Stimulated activated CD4-positive, alpha-beta T cell treated with anti-CD3 and anti-CD28 coated beads, Interleukin-2, amount 100 ng/mL, for 4 hours (primary cell): ENCODE measurements at regions not wholly inside any gene's neighbourhood (a gene's known extent, or its start where the extent isn't known, plus 50 kb on each side); places are given as distances from the start of the nearest gene placed in this dataset.
A peak's percentile ranks its signal among the peaks of the same experiment; 100 is the strongest.

ENCODE experiments used
- DNase-seq: peaks from one replicate; pipeline ENCODE4 v3.0.0-alpha.2; 2020; ENCODE audit warnings: low read depth

GRCh38 chr2:203789618-203790017, 78.0 kb upstream of the CTLA4 start:
- DNase-seq, result no peak

- DNase-seq, result no peak
Measured at GRCh38 chr2:203790134-203790852, 77.3 kb upstream of the CTLA4 start.

GRCh38 chr2:203796248-203797010, 71.1 kb upstream of the CTLA4 start:
- DNase-seq, result no peak

- DNase-seq, result no peak
Measured at GRCh38 chr2:203797276-203797675, 70.3 kb upstream of the CTLA4 start.

DNA sequence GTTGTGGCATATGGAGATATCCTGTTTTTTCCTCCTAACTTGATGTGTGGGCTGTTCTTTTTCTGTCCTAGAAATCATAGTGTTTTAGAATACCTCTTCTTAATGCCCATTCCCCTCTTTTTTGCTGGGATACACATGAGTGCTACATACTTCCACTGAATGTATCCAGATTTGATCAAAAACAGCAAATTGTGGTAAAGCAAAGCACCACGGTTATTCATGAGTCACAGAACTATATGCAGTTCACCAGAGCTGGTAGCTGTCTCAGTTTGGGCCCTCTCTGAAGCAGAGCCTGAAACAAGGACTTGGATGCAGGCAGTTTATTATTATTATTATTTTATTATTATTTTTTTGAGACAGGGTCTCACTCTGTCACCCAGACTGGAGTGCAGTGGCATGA, 69.9 kb upstream of the CTLA4 start:
- no peak for DNase-seq

- no peak for DNase-seq
Measured at GRCh38 chr2:203798296-203799087, 69.1 kb upstream of the CTLA4 start.

GRCh38 chr2:203799908-203800307, 67.7 kb upstream of the CTLA4 start:
- no peak for DNase-seq

GRCh38 chr2:203800783-203801182, 66.8 kb upstream of the CTLA4 start:
- DNase-seq, result no peak

DNA sequence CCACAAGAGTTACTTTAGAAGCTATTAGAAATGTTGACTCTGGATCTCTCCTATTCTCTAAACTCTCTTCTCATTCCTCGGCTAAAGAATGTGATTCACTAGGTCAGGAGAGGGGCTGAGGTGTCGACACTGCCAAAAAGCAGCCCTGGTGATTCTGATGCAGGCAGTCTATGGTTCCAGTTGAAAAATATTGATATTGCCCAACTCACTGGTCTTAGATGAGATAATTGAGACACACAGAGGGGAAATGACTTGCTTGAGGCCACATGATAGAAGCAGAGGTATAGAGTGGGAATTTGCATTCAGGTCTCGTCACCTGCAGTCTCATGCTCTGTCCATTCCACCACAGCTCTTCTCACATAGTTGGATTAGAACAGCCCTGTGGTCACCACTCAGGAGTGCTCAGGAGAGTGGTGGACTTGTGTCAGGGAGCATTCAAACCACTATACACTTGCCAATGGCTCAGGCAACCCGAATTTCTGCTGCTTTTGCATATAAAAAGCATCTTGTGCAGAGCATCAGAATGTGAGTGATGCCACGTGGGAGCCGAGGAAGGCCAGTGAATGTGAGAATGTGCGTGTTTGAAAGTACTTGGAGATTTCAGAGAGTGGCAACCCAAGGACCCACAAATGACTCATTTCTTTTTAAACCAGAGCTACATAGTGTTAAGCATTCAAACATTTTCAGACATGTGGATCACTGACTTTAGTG, 65.1 kb upstream of the CTLA4 start:
- DNase-seq, result peak; percentile 16

- no peak for DNase-seq
Measured at GRCh38 chr2:203803053-203803429, 64.5 kb upstream of the CTLA4 start.

GRCh38 chr2:203804070-203804469, 63.5 kb upstream of the CTLA4 start:
- DNase-seq, result peak; percentile 14

DNA sequence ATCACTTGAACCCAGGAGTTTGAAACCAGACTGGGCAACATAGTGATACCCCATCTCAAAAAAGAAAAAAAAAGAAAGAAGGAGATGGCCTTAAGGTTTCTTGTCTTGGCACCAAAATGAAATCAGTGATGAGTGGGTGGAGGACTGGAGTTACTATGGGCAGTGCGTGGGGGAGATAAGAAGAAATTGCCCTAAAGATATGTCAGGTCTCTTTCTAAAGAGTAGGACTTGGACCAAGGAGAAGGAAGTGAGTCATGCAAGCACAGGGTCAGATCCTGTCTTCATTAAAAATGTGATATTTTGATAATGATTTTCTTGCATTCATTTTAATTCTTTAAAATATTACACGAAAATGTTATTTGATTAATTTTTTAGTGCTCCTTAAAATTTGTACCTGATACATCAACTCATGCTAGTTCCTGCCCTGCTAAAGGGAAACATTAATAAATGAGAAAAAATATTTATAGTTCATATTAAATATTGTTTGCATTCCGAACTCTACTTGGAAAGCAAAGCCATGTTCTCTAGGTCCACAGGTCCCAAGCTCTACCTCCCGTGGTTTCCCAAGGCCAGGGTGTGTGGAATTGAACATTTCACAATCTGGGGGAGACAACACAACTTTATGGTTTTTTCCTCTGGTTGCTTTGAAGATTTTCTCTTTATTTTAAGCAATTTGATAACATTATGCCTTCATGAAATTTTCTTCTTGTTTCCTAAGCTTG, 62.6 kb upstream of the CTLA4 start:
- no peak for DNase-seq

DNA sequence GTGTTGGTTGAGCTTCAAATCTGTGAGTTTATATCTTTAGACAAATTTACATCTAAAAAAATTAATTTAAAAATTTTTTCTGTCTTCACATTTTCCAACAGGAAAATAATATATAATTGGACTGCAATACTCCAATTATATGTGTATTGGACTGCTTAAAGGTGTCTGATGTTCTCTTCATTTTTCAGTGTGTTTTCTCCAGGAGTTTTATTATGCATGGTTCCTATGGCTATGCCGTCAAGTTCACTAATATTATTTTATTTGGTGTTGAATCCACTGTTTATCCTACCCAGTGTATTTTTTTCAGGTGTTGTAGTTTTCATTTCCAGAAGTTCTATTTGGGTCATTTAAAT, 62.1 kb upstream of the CTLA4 start:
- DNase-seq, result no peak

GRCh38 chr2:203806761-203807160, 60.8 kb upstream of the CTLA4 start:
- DNase-seq, result no peak

DNA sequence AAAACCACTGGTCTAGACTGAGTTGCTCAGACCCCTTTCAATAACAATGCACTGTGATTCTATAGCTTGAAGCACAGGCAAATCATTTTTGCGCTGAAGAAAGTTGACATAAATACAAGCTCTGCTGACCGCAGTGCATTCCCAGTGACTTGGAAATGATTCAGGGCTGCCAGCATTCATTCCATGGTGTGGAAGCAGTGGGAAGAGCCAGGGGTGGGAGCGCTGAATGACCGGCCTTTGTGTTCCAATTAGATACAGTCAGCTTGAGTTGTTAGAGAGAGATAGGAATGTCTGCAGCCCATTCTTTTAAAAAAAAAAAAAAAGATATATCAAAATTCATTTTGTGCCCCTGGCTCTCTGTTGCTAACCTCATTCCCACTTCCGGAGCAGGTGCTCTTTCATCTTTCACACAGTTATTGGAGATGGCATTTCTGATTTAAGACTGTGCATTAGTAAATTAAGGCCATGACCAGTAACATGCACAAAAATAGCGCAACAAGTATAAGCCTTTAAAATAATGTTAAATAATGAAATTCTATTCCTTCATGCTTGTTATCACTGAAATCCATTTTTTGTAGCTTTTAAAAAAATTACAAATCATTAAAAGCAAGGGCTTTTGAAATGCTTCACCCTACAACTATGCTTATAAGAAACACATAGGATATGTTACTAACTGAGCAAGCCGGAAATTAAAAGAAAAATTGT, 59.4 kb upstream of the CTLA4 start:
- DNase-seq, result no peak

DNA sequence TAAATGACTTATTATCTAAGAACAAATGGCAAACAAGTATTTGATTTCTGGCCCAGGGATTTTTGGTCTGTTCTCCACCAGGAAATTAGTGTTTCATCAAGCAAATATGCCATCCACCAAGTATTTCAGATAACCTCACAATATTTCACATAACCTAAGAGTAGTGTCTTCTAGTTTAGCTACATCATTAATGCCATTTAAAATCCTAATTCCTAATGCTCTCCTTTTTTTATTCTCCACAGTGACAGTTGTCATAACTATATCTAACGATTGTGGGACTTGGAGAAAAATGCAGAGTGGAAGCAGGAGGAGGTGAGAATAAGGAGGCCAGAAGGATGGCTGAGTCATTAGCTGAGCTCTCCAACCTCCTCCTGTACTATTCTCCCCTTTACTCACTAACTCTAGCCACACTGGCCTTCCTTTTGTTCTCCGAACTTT, 58.5 kb upstream of the CTLA4 start:
- no peak for DNase-seq

- no peak for DNase-seq
Measured at GRCh38 chr2:203809991-203810510, 57.5 kb upstream of the CTLA4 start.

- peak; percentile 69 for DNase-seq
Measured at GRCh38 chr2:203811491-203812221, 55.9 kb upstream of the CTLA4 start.

DNA sequence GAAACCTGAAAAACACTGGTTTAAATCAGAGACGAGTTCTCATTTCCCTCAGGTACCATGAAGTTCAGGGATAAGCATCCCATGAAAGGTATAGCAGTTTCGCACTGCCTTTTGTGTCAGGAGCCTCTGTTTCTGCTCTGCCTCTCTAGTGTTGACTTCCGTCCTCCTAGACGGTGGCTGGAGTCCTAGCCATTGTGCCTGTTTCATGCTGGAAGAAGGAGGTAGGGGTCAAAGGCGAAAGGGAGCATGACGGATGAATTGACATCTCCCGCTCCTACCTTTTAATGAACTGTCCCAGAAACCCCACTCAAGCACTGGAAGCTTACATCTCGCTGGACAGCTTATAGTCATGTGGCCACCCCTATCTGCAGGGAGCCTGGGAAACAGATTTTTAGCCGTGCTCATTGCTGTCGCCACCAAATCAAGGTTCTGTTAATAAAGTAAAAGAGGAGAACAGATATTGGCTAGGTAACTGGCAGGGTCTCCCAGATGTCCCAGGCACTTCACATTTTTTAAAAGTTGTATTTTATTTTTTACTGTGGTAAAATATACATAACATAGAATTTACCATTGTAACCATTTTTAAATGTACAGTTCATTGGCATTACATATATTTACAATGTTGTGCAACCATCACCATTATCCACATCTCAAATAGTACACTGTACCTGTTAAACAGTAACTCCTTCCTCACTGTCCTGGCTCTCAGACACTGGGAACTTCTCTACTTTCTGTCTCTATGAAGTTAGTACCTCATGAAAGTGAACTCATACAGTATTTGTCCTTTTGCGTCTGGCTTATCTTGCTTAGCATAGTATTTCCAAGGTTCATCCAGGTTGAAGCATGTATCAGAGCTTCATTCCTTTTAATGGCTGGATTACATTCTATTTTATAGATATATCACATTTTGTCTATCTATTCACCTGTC, 55.0 kb upstream of the CTLA4 start:
- no peak for DNase-seq
